ENCODE measurements at regions not wholly inside any gene's neighbourhood (a gene's known extent, or its start where the extent isn't known, plus 50 kb on each side); places are given as distances from the start of the nearest gene placed in this dataset.

- H3K9me3 Mint-ChIP-seq (ENCODE audit: unreplicated experiment), result peaks cover 6% of the 10 kb centered on the region
- H3K4me3 Mint-ChIP-seq (ENCODE audit: unreplicated experiment), result no peak overlapping the region
- no peaks in the 10 kb centered on the region for H3K4me1 Mint-ChIP-seq (ENCODE audit: low read depth, unreplicated experiment)
- H3K27me3 Mint-ChIP-seq (ENCODE audit: unreplicated experiment), result no peaks in the 10 kb centered on the region
- H3K36me3 Mint-ChIP-seq (ENCODE audit: unreplicated experiment), result peaks cover 10% of the 10 kb centered on the region
- no peak for DNase-seq
- TF ChIP-seq CTCF (IDR thresholded peaks at IDR 0.05; ENCODE audit: partially characterized antibody, unreplicated experiment), result no peak
- no peak overlapping the region for H3K27ac Mint-ChIP-seq (ENCODE audit: unreplicated experiment)
Measured at GRCh38 chr7:33854801-33855350, 50.5 kb upstream of the BMPER start.
